ENCODE measurements at regions not wholly inside any gene's neighbourhood (a gene's known extent, or its start where the extent isn't known, plus 50 kb on each side); places are given as distances from the start of the nearest gene placed in this dataset.

GRCh38 chr3:153369561-153370374, 207.7 kb downstream of the RAP2B start:
- no peaks in the 10 kb centered on the region for H3K79me2 ChIP-seq (ENCODE audit: insufficient read depth, low read length)
- H3K4me3 ChIP-seq (replicated peaks in 1 of 2; ENCODE audit: low read depth in 1 of 2, low read length in 2 of 2) = no peak overlapping the region
- RAD21 ChIA-PET (ENCODE audit: low non-redundant PET in 1 of 2, low total read pairs in 2 of 2, uncharacterized antibody in 2 of 2, unreplicated experiment in 2 of 2) = interaction anchor here in 1 of 2 experiments (0.6 kb wide), 1 partner anchor 532 kb away, joined by 3 read pairs; no protein-coding TSS in a partner anchor
- ATAC-seq (no peak), DNase-seq (ENCODE audit: low read depth, low spot score) (no peak)
- H4K20me1 ChIP-seq (ENCODE audit: insufficient read depth) = no peaks in the 10 kb centered on the region
- no peaks in the 10 kb centered on the region for H3K9me2 ChIP-seq (ENCODE audit: insufficient read depth)
- no peaks in the 10 kb centered on the region for H3K36me3 ChIP-seq (ENCODE audit: control insufficient read depth in 1 of 2, insufficient read depth in 2 of 2, low read length in 2 of 2)
- no peak overlapping the region for H3K9ac ChIP-seq (ENCODE audit: low read length)
- no peak for TF ChIP-seq CEBPB (IDR thresholded peaks at IDR 0.05; ENCODE audit: low read depth)
- TF ChIP-seq, protein P1, sequence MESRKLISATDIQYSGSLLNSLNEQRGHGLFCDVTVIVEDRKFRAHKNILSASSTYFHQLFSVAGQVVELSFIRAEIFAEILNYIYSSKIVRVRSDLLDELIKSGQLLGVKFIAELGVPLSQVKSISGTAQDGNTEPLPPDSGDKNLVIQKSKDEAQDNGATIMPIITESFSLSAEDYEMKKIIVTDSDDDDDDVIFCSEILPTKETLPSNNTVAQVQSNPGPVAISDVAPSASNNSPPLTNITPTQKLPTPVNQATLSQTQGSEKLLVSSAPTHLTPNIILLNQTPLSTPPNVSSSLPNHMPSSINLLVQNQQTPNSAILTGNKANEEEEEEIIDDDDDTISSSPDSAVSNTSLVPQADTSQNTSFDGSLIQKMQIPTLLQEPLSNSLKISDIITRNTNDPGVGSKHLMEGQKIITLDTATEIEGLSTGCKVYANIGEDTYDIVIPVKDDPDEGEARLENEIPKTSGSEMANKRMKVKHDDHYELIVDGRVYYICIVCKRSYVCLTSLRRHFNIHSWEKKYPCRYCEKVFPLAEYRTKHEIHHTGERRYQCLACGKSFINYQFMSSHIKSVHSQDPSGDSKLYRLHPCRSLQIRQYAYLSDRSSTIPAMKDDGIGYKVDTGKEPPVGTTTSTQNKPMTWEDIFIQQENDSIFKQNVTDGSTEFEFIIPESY (IDR thresholded peaks at IDR 0.05; ENCODE audit: extremely low read depth, insufficient replicate concordance, low read length) = no peak
- TF ChIP-seq POLR2A (IDR thresholded peaks at IDR 0.05; ENCODE audit: borderline replicate concordance, extremely low read depth, insufficient read depth, insufficient read length) = no peak
- TF ChIP-seq ELF1 (IDR thresholded peaks at IDR 0.05; ENCODE audit: borderline replicate concordance, low read depth) = no peak
- TF ChIP-seq, protein P2, sequence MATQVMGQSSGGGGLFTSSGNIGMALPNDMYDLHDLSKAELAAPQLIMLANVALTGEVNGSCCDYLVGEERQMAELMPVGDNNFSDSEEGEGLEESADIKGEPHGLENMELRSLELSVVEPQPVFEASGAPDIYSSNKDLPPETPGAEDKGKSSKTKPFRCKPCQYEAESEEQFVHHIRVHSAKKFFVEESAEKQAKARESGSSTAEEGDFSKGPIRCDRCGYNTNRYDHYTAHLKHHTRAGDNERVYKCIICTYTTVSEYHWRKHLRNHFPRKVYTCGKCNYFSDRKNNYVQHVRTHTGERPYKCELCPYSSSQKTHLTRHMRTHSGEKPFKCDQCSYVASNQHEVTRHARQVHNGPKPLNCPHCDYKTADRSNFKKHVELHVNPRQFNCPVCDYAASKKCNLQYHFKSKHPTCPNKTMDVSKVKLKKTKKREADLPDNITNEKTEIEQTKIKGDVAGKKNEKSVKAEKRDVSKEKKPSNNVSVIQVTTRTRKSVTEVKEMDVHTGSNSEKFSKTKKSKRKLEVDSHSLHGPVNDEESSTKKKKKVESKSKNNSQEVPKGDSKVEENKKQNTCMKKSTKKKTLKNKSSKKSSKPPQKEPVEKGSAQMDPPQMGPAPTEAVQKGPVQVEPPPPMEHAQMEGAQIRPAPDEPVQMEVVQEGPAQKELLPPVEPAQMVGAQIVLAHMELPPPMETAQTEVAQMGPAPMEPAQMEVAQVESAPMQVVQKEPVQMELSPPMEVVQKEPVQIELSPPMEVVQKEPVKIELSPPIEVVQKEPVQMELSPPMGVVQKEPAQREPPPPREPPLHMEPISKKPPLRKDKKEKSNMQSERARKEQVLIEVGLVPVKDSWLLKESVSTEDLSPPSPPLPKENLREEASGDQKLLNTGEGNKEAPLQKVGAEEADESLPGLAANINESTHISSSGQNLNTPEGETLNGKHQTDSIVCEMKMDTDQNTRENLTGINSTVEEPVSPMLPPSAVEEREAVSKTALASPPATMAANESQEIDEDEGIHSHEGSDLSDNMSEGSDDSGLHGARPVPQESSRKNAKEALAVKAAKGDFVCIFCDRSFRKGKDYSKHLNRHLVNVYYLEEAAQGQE (IDR thresholded peaks at IDR 0.05; ENCODE audit: low read depth) = no peak
- TF ChIP-seq EGR1 (IDR thresholded peaks at IDR 0.05; ENCODE audit: low read depth) = no peak
- no peaks in the 10 kb centered on the region for H3K9me3 ChIP-seq (ENCODE audit: control insufficient read depth in 1 of 2, insufficient read depth in 1 of 2, low read depth in 1 of 2, low read length in 2 of 2)
- no peak overlapping the region for H2AFZ ChIP-seq (ENCODE audit: low read depth, low read length, poor library complexity, severe bottlenecking)
- intact Hi-C loops (cut with micrococcal nuclease) = no loop called here
- BruUV-seq (replicated peaks) = no TSS peak
- H3K27ac ChIP-seq (ENCODE audit: low read depth, low read length) = no peak overlapping the region
- H3K4me1 ChIP-seq (ENCODE audit: control insufficient read depth in 1 of 2, insufficient read depth in 2 of 2, low read length in 2 of 2) = no peaks in the 10 kb centered on the region
- H3K4me2 ChIP-seq (ENCODE audit: low read length) = no peak overlapping the region
- CTCF ChIA-PET = no interaction called here
- POLR2A ChIA-PET = no interaction called here
- H3K27me3 ChIP-seq (ENCODE audit: insufficient read depth, low read length) = no peaks in the 10 kb centered on the region

Data from HCT116 (cell line).